Stimulated activated CD4-positive, alpha-beta T cell treated with anti-CD3 and anti-CD28 coated beads, Interleukin-1b, Interleukin-23, amount 100 ng/mL, for 48 hours (primary cell): ENCODE measurements at regions not wholly inside any gene's neighbourhood (a gene's known extent, or its start where the extent isn't known, plus 50 kb on each side); places are given as distances from the start of the nearest gene placed in this dataset.

Experiments used
- DNase-seq: peaks from one replicate; pipeline ENCODE4 v3.0.0-alpha.2; 2020

DNA sequence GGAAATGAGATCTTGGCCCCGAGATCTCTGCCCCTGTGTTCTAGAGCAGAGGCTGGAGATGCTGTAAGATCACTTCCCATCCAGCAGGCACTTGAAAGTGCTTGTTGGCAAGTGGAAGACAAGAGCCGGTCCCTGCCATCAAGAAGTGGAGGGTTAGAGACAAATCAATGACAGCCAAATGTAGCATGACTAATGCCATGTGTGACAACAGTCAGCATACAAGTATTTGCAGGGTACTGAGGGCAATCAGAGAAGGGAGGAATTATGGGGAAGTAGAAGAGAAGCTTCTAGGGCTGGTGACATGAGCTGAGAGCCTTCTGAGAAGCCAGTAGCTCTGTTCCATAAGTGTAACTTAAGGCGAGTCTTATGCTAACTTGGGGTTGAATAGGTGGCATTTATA lies 58.6 kb downstream of the TMEM17 start:
- no peak for DNase-seq

DNA sequence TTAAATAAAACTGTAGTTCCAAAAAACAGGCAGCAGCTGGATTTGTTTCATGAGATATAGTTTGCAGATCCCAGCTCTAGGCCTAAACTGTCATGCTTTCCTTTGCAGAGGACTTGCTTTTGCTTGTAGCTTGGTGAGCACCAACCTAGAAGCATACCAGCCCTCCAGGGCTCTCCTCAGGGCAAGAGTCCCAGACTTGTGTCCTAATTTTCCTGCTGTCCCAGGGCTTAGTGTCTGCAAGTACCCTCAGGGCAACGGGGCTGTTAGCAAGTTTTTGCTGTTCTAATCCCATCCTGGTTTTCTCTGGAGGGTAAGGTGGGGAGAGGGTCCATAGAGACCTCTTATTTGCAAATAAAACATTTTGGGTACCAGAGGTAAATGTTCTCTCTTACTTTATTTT lies 59.5 kb downstream of the TMEM17 start:
- no peak for DNase-seq

DNA sequence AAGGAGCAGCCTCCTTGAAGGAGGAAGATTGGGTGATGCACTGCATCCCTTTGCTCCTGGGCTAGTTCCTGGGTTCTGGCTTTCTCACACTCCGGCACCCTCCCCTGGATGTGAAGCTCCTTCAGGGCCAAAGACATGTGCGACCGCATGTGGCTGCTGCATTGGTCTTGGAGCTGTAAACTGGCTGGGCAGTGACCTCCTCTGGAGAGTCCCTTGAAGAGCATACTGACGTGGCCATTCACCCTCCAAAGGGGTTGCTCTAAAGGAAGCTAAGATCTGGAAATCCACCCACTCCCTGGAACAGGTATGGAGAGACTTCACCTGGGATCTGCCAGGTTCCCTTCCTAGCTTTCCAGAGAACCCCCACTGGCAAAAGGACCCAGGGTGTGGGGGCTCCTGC lies 62.1 kb downstream of the TMEM17 start:
- no peak for DNase-seq

DNA sequence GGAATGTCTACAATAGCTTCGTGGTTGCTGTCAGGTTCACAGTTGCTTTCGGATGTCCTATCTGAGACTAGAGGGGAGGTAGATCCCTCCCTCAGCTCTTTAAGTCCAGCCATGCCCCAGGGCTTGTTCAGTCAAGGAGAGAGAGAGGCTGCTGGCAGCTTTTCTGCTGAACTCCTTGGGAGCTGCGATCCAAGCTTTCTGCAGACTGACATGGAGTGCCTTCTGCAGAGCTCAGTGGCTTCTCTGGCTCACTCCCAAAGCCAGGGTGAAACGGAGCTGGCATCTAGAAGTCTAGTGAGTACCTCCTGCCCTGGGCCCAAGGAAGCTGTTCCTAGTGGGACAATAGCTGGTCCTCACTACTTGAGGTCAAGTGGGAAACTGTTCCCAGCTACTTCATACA lies 62.5 kb downstream of the TMEM17 start:
- no peak for DNase-seq

DNA sequence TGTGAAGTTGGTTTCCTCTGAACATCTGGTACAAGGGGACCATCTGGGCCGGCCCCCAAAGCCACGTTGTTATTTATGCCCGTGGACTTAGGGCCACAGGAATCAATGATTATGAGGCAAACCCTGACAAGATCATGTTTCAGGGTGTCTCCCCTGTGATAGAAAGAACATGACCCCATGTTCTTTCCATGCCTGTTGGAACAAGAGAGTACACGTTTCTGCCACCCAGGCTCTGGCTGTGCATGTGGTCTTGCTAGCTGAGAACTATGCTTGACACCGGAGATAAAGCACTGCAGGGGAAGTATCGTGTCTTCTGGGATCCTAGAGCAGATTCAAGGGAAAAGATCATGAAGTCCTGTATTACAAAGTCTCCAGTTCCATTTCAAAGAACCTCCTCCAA lies 64.2 kb downstream of the TMEM17 start:
- DNase-seq = no peak

DNA sequence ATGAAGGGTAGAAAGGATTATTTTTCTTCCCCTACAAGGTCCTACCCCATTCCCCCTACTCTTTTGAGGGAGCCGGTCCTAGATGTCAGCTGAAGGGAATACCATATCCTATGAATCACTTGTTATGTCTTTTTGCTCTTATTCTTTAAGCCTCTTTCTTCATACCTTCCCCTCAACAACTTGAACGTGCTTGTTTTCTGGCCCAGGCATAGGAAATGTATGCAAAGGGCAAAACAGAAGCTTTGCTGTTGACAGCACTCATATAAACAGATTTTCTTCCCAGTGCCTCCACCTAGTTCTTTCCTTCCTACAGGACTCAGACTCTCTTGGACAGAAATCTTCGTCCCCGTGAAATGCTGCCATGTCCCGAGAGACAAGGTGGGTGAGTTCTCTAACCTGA lies 64.6 kb downstream of the TMEM17 start:
- no peak for DNase-seq

DNA sequence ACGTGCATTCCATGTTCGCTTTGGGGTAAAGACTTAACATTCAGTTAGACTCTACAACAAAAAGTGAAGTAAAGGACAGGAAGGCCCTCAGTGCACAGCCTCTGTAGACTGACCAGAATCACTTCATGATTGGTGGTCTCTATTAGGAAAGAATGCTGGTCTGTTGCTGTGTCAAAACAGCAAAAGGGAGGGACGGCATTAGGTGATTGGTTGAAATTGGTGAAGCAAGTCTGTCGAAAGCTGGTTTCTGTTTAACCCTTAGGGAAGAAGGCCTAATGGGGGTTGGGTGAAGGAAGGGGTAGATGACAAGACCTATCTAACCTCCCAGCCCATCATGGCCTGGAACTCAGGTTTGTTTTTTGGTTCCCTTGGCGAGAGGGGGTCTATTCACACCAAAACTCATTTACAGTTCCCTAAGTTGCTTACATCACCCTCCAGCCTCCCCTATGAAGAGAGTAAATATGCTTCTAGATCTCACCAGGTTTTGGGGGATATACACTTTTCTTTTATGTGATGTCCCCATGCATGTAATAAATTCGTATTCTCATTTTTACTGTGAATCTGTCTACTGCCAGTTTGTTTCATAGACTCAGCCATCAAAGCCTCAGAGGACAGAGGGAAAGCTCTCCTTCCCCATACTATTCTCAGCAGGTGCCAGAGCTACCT lies 65.6 kb downstream of the TMEM17 start:
- no peak for DNase-seq

DNA sequence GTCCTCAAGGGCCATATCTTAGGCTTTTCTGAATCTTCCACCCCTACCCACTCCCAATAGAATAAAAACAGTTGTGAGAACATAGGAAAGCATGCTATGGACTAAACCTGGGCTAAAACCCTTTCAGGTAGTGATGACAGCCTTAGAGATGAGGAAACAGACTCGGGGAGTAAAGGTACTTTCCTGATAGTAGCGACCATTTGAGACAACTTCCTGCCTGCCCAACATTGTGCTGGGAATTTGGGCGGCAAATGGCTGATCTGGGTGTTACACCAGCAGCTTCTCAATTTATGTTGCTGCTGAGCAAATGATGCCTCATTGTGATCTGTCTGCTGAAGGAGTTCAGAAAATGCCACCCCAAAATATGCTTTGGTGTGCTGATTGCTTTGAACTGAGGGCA lies 66.6 kb downstream of the TMEM17 start:
- DNase-seq = no peak

DNA sequence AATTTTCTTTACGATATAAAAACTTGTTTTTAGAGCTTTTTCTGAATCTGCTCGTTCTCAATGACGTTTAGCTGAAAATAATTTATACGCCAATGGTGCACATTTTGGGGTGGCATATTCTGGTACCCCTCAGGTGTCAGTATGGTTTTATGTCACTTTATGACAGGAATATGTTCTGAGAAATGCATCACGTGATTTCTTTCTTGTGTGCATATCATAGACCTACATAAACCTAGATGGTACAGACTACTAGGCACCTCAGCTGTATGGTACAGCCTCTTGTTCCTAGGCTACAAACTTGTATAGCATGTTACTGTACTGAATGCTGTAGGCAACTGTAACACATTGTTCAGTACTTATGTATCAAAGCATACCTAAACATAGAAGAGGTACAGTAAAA lies 68.2 kb downstream of the TMEM17 start:
- no peak for DNase-seq

DNA sequence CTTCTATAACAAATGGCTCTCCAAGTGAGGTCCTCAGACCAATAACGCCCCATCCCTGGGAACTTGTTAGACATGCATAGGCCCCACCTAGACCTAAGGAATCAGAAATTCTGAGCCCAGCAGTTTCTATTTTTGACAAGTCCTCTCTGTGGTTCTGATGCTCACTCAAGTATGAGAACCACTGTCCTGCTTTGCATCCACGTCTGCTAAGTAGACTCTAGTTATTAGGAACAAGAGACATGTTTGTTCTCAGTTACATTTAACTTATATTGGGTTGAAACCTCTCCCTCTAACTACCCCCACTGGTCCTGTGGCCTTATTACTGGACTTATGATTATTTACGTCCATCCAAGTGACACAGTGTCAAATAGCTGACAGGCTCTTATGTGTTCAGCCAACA lies 70.3 kb downstream of the TMEM17 start:
- no peak for DNase-seq

DNA sequence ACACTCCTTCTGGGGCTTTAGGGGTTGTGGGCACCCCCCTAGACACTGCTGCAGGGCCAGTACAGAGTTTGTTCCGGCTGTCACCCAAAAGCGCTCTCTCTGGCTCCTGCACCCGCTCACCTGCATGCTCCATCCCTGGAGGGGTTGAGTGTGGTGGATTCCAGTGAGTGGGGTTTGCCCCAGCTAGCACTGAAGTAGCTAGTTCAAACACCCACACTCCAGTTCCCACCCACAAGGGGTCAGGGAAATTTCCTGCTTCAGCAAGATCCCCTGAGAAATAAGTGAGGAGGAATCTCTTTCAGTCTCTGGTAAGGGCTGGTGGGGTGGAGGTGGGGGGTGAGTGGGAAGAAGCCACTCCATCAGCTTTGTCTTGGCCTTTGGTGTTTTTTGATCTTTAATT lies 73.6 kb downstream of the TMEM17 start:
- no peak for DNase-seq

DNA sequence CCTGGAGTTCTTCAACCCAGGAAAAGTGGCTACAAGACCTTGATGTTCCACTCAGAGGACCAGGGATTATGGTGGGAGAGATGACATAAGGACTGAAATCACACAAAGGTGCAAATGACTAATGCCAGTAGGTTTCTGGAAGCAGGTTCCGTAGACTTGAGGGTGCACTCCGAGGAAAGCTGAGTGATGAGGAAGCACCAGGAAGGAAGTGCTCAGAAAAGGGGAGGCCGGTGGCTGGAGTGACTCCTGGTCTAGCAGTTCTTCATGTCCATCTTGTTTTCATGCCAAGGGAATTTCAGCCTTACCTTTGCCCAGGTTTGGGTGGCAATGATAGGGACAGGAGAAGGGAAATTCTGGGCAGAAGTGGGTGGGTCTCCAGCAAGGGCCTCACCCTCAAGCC lies 74.5 kb downstream of the TMEM17 start:
- DNase-seq = no peak

DNA sequence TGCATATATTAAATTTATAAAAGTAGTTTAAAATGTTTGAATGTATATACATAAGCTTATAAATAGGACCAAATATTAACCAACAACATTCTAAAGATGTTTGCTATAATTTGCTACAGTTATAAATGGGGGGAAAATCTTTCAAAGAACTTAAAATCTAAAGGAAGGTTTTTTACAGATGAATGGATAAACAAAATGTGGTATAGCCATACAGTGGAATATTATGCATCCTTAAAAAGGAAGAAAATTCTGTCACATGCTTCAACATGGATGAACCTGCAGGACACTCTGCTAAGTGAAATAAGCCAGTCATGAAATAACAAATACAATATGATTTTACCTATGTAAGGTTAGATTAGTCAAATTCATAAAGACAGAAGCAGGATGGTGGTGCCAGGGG lies 75.8 kb downstream of the TMEM17 start:
- no peak for DNase-seq

DNA sequence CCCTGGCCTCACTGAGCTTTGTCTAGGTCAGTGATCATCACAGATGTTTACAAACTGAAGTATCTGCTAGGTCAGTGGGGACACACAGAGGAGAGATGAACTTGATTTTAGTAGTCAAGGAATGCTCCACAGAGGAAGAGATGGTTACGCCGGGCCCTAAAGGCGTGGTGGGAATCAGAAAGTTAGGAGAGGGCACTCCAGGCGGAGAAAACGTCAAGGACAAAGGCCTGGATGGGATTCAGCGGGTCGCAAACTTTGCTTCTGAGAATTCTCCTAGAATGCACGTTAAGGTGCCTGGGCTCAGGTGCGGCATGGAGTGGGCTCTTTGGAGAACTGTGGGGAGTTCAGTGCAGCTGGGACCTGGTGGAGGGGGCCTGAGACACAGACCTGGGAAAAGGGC lies 78.8 kb downstream of the TMEM17 start:
- no peak for DNase-seq

DNA sequence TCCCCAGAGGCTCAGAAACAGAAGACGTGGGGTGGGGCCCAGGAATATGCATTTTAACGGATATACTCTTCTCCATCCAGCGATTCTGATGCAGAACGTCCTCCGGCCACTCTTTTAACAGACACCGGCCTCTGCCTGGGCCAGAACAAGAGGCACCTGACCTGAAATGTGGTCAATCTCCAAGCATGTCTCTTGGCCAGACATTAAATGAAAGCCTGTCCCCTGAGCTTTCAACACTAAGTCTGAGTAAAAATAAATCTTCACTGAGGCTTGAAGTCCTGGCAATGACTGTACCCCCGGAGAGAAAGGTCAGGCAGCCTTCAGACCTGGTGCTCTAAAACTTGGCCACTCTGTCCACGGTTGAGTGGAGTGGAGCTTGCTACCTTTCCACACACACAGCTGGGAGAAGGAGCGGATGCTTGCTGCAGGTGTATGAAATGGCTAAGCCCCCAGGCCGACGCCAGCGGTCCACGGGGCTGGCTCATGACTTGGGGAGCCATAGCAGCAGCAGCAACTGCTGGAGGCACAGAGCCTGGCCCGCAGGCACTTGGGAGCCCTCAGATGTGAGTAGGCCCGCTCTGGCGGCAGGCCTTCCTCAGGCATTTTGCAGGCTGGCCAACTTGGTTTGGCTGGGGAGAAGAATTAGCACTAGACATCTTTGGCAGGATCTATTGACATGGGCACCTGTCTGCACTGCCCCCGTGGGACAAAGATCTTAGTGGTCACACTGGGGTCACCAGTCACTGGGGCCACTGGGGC lies 79.7 kb downstream of the TMEM17 start:
- DNase-seq = no peak

DNA sequence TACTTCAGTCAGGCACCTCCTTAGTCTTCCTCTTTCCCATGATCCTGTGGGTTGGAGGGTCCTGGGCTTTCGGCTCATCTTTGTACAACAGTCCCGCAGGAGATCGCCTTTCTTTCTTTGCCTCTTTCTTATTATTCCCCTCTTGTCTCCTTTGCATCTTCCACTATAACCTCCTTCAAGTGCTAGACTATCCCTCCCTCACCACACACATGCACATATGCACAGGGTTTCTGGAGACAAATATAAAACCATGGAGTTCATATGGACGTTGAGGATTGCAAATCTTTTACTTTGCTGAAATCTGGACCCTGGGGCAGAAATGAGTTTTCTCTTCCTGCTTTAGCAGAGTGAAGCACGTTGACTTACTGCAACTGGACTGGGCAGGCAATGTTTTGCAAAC lies 80.3 kb downstream of the TMEM17 start:
- no peak for DNase-seq

DNA sequence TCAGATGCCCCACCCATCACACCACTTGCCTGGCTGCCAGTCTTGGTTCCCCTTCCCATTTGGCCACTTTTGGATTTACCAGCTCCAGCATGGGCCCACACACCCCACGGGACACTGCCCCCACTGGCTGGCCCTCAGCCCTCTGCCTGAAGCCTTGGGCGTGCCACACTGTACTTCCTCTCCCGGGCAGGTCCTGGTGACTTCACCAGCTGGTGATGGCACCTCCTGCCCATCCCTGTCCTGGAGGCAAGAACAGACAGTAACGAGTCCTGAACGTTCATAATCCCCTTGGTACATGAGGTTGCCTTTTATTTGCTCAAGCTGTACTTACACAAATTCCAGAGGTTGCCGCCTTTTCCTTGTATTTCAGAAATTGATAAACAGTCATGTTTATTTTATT lies 81.1 kb downstream of the TMEM17 start:
- no peak for DNase-seq

DNA sequence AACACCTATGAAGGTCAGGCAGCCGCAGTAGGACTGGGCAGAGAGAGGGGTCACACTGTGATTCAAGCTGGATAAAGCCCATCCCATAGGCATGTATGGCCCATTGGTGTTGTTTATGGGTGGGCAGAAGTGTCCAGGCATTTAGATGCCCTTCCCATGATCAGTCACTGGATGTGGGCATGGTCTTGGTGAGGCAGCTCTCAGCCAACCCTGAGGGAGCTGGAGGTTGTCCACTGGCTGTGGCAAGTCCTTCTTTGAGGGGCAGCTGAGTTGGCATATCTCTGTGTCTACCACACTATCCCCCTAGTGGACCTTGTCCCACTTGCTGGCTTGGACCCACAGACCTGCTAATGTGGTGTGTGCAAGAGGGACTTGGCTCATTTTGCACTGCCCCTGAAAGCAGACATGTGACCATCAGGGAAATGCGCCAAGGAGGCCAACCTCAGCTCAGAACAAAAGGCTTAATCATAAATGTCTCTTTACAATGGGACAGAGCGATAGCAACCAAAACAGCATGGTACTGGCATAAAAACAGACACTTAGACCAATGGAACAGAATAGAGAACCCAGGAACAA lies 82.0 kb downstream of the TMEM17 start:
- no peak for DNase-seq

DNA sequence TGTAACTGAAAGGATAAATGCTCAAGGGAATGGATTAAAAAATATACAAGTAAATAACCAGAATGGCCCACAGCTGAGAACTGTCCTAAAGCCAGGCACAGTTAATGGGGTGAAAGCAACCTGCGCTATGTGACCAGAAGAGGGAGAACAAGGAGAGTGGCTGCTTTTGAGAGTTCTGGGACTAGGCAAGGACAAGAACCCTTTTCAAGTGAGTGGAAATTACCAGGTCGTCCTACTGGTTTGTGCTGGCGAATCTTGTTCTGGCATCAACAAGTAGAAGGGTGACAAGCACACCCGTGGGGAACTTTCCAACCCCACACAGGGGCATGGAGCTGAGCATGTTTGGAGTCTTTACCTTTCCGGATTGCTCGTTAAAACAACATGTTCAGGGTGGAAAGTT lies 82.8 kb downstream of the TMEM17 start:
- DNase-seq = no peak

DNA sequence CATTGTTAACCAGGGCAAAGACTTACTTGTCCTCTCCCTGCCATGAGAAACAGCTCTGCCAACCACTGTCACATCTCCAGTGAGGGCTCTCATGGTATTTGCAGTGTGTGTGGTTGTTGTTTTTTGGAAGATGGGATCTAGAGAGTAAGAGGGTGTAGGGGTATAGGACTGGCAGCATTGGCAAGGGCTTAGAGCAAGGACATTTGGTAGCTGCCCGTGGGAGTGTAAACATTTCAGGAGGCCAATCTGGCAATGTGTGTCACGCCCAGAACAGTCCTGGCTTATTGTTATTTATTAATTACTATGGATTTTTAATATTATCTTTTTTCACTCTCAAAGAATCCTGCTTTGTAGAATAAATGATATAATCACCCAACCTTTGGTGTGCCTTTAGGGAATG lies 90.5 kb downstream of the TMEM17 start:
- no peak for DNase-seq

DNA sequence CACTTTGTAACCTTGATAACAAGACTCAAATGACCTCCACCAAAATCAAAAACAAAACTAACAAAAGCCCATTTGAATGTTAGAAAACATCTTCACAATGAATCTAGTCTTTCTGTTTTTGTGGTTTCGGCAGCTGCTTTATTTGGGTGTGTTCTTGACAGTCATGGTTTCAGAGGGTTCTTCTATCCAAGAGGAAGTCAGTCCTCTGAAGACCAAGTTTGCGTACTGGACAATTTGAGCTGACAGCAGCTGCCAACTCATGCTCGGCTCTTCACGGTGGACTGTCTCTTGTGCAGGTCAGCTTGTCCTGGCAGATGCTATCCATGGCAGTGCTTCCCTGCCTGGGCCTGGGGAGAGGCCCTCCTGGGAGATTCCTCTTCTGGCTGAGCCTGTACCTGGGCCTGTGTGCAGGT lies 91.0 kb downstream of the TMEM17 start:
- DNase-seq = no peak

DNA sequence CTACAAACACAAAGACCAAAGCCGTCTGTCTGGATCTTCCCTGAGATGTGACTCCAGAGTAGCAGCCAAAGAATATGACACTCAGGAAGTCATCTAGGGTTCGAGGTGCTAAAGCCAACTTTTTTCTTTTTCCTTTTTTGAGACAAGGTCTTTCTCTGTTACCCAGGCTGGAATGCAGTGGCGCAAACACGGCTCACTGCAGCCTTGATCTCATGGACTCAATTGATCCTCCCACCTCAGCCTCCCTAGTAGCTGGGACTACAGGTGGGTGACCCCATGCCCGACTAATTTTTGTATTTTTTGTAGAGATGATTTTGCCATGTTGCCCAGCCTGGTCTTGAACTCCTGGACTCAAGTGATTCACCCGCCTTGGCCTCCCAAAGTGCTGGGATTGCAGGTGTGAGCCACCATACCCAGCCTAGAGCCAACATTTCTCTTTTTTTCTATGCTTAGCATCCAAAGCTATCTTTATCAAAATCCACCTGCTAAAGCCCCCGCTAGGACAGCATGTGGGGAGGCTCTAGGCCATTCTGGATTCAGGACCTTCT lies 92.8 kb downstream of the TMEM17 start:
- no peak for DNase-seq

DNA sequence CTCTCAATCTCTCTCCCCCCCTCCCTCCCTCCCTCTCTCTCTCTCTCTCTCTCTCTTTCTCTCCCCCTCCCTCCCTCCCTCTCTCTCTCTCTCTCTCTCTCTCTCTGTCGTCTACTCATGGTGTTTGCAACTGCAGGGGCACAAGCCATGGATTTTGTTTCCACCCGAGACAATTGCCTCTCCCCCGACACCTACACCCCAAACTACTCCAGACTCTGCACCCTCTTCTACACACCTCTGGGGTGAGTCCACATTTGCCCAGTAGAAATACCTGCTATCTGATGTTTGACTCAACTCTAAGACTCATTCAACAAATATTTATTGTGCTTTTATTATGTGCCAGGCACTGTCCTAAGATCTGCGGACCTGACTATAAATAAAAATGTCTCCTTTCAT lies 93.7 kb downstream of the TMEM17 start:
- no peak for DNase-seq

DNA sequence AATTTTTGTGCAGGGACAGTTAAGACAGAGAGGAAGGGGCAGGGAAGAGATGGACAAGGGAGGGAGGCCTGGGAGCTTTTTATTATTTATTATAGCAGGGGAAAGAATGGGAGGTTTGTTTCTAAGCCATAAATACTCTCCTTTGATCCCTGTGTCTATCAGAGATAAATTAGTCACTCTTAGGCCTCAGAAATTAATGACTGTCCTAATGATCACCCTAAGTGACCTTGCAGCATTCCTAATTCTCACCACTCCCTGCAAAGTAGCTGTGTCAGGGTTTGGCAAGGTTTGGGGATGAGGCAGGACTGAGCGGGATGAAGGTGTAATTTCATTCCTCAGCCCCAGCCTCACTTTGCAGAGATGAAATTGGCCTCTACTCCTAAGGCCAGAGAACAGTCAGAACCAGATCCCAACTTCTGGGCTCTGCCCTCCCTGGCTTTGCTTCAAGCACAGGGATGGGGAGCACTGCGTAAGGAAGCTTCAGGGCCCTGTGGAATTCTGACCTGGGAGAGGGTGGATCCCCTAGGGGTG lies 95.0 kb downstream of the TMEM17 start:
- no peak for DNase-seq
